HG03520 (cell line): ENCODE measurements at regions not wholly inside any gene's neighbourhood (a gene's known extent, or its start where the extent isn't known, plus 50 kb on each side); places are given as distances from the start of the nearest gene placed in this dataset.

ENCODE experiments used
- ATAC-seq: cut with Tn5 transposase; IDR thresholded peaks from one replicate; pipeline ENCODE4 v1.9.1; 2021; ENCODE audit warnings: mild to moderate bottlenecking, moderate library complexity; ENCODE audit not compliant: unreplicated experiment

DNA sequence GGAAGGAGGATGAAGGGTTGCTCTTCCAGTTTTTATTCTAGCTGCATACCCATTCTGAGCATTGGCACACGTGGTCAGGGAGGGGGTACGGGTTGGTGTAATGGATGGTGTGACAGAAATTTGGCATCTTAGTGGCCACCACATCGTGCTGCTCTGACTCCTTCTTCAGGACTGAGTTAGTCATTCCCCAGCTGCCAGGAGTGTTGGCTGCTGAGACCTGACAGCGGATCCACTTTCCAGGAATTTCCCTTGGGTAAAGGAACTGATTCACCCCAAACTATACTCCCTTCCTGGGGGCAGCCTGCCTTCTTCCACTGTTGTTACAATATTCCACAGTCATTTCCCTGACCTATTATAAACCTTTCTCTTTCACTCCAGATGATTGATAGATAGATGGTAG, 595.5 kb upstream of the KLHL1 start:
- no peak for ATAC-seq

GRCh38 chr13:70694996-70695715, 586.9 kb upstream of the KLHL1 start:
- ATAC-seq = no peak

DNA sequence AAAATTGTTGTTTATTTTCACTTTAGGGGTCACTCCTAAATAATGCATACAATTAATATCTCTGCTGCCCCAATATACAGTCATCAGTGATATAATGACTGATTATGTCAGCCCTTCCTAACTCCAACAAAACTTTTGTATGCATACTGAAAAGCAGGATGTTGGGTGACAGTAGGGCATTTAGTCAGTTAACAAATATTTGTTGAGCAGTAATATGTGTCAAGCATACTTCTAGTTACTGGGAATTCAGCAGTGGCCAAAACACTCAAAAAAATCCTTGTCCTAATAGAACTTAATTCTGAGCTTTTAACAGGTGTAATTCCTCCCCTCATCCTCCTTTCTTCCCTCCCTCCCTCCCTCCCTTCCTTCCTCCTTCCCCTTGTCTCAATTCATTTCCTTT, 560.7 kb upstream of the KLHL1 start:
- no peak for ATAC-seq

GRCh38 chr13:70668293-70668692, 560.0 kb upstream of the KLHL1 start:
- ATAC-seq = no peak

GRCh38 chr13:70666883-70667556, 558.8 kb upstream of the KLHL1 start:
- no peak for ATAC-seq

GRCh38 chr13:70662231-70662940, 554.1 kb upstream of the KLHL1 start:
- ATAC-seq = no peak

- ATAC-seq = no peak
These were observed 535.8 kb upstream of the KLHL1 start for GRCh38 chr13:70644052-70644451.

- ATAC-seq = no peak
These were observed 526.6 kb upstream of the KLHL1 start for GRCh38 chr13:70634893-70635292.

DNA sequence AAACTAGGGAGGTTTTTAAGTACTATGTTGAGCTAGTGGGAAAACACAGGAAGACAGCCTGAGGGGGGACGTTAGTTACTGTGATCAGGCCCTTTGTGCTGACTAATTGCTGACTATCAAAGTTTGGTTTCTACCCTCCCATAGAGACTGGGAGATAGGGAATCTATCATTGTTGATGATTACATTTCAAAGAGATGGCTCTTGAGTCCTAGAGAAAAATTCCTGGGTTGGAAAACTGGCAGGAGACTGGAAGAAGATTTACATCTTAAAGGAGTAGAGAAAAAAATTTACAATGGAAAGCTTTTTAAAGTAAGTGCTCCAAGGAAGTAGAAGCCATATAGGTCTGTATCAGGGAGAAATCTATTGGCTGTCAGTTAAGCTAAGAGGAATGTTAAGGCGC, 522.0 kb upstream of the KLHL1 start:
- no peak for ATAC-seq

DNA sequence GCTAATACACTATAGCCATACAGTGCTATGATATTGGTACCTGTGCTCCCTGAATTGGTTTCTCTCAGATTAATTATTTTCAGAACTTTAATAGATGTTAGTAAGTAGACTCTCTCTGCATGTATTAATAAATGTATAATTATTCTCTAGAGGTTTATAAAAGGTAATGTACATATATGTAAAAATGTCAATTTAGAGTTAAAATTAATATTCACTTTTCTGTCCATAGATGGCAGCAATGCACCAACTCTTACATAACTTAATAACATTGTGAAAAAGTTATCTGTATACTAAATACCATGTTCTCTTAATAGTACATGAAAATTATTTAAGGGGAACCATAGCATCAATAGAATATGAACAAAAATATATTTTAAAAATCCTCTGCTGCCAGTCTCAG, 515.0 kb upstream of the KLHL1 start:
- ATAC-seq = no peak

DNA sequence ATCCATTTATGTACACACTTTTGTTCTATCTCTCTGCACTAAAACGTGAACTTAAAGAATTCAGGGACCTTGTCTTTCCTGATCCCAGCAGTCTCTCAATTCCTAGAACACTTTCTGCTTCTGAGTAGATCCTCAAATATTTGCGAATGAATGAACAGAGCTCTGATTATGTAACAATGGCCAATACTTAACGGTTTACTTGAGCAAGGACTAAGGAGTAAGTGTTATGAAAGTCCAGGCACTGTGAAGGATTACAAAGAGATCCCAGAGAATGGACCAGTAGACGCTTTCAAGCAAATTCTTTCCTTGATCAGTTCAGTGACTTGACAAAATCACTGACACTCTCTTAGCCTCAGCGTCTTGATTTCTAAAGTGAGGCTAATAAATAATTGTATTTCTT, 514.5 kb upstream of the KLHL1 start:
- no peak for ATAC-seq

DNA sequence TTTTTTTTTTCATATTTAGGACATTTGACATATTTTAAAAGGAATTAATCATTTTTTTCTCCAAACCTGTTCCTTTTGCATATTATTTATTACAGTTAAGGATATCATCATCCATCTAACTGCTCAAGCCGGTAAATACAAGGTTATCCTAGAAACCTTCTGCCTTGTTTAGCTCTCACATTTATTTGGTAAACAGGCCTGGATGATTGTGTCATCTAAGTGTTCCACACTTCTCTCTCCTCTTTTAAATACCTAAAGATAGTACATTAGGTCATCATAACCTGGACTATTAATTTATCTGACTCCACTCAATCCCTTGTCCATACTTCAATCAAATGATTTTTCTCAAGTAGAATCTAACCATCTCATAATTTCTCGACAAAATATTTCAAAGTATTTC, 511.7 kb upstream of the KLHL1 start:
- no peak for ATAC-seq

GRCh38 chr13:70616847-70617246, 508.6 kb upstream of the KLHL1 start:
- no peak for ATAC-seq

DNA sequence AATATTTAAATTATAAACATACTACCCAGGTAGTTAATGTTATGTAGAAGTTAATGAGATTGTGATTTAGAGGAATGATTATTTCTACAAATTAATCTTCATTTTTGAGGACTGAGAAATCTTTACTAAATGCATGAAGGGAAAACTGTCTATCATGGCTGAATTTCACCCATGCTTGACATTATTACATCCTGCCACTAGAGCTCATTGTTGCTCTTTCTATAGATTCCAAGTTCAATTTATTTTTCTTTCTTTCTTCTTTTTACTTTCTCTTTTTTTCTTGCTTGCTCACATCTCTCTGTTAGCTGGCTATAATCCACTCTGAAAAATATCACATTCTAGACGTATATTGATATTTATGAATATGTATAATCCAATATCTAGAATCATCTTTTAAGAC, 505.0 kb upstream of the KLHL1 start:
- ATAC-seq = no peak

DNA sequence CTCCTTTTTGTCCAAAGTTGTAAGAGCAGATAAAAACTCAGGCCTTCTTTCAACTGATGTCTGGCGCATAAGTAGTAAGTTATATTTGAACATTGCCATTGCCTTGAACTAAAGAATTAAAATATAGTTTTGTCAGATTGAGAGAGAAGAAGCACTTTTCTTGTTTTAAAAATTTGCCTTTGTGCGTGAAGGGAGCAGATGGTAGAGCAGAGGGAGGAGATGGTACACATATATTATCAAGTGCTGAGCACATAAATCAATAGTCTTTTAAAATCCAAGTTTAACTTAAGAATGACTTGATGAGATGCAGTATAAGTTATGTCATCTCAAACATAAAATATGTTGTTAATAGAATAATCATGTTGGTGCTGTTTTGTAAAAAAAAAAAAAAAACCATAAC, 504.6 kb upstream of the KLHL1 start:
- ATAC-seq = no peak

- no peak for ATAC-seq
These were observed 496.2 kb upstream of the KLHL1 start for GRCh38 chr13:70604448-70604847.

DNA sequence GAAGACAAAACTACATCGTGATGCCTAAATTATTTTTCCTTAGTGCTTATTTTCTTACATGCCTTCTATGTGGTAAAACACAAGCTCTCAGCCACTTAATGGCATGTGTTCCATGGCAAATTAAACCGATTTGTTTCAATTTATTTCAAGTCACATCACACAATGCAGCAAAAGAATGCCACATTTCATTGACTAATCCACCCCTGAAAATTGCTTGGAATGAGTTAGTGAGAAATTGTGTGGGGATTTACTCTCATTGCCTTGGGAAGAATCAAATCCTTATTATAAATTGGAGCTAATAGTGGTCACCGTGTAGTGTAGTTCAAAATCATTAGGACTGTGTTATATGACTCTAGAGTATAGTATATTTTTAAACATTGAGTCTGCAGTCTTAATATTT, 485.5 kb upstream of the KLHL1 start:
- no peak for ATAC-seq

- no peak for ATAC-seq
These were observed 476.9 kb upstream of the KLHL1 start for GRCh38 chr13:70585109-70585508.

DNA sequence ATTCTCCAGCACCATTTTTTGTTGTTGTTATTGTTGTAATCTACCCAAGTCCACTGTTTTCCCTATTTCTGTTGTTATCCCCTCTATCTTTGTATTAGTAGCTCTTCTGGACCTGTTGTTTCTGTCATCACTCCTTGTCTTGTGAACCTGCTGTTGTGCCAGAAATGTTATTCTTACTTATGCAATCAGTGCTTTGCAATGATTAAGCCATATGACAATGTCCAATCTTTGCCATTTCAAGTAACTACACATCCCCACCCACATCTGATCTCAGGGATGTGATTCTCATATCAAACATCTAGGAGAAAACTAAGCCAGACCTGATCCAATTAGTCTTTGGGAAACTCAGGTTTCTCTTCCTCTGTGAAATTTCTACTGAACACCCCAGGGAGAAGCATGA, 472.6 kb upstream of the KLHL1 start:
- ATAC-seq = no peak

DNA sequence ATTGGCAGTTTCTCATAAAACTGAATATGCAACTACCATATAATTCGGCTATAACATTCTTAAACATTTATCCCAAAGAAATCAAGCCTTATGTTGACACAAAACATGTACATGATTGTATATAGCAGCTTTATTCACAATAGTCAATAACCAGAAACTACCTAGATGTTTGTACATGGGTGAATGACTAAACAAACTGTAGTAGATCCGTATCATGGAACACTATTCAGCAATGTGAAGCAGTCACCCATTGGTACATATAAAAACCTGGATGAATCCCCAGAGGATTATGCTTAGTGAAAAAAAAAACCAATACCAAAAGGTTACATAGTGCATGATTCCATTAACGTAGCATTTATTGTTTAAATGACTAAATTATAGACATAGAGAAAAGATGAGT, 471.7 kb upstream of the KLHL1 start:
- ATAC-seq = no peak

- no peak for ATAC-seq
These were observed 463.0 kb upstream of the KLHL1 start for GRCh38 chr13:70571221-70571620.

GRCh38 chr13:70568571-70568970, 460.3 kb upstream of the KLHL1 start:
- ATAC-seq = peak; percentile 78
